ENCODE measurements at regions not wholly inside any gene's neighbourhood (a gene's known extent, or its start where the extent isn't known, plus 50 kb on each side); places are given as distances from the start of the nearest gene placed in this dataset.
"Not testable (repeated sequence)": the region's sequence is repeated elsewhere in the genome, so short reads cannot be mapped to it uniquely, and the experiment has no call there.

DNA sequence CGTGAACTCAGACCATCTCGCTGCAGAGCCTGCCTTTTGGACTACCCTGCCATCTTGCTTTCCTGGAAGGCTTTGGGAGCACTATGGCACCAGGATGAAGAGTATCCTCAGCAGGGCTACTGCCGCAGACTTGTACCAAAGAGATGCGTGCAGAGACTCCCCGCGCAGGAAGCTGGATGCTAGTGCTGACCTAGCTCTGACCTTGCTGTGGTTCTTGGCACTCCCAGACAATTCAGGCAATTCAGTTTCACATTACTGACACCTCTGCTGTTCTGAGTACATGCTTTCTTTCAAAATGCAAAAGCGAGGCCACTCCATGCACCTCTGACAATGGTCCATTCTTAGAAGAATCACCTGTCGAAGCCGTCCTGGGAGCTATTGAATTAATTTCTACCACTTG, 251.5 kb upstream of the MEX3C start:
- no peak for DNase-seq (ENCODE audit: low read depth)

DNA sequence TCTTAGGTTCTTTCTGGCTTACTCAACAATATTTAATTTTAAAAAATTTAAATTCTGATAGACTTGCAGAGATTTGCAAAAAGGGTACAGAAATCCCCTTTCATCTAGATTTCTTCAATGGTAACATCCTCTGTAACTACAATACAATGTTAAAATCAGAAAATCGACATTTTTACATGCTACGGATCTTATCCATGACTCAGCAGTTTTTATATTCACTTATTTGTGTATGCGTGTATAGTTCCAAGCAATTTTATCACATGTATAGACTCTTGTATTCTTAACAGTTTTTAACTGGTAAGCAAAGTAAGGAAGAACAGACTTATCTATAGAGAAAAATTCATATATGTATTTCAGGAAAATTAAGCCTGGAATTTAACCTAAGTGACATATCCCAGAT, 256.1 kb upstream of the MEX3C start:
- DNase-seq (ENCODE audit: low read depth) = no peak

DNA sequence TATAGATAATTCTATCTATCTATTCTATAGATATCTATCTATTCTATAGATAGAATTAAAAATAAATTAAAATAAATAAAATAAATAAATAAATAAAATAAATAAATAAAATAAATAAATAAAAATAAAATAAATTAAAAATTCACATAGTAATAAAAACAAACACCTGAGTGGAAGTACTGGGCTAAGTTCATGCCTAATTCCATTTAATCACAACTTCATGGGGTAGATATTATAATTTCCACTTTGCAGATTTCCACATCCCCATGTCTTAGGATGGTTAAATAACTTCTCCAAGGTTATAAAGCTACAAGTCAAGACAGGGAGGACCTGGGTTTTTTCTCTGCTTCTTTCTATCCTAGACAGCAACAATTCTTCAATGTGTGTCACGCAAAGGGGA, 261.4 kb upstream of the MEX3C start:
- no peak for DNase-seq (ENCODE audit: low read depth)

DNA sequence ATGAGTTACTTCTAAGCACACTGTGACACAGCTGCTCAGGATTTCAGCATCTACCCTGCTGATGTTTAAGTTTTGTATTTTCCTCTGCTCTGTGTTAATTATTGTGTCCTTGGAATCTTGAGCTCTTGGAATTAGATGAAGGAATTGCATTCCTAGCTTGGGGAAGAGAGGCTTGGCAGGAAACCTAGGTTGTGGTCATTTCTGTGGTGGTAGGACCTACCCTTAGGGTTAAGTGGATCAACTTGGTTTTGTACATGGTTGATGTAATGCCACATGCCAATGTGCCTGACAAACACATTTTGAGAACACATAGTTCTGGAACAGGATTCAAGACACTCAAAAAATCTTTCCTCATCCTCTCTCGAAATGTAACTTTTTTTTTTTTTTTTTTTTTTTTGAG, 264.5 kb upstream of the MEX3C start:
- no peak for DNase-seq (ENCODE audit: low read depth)

DNA sequence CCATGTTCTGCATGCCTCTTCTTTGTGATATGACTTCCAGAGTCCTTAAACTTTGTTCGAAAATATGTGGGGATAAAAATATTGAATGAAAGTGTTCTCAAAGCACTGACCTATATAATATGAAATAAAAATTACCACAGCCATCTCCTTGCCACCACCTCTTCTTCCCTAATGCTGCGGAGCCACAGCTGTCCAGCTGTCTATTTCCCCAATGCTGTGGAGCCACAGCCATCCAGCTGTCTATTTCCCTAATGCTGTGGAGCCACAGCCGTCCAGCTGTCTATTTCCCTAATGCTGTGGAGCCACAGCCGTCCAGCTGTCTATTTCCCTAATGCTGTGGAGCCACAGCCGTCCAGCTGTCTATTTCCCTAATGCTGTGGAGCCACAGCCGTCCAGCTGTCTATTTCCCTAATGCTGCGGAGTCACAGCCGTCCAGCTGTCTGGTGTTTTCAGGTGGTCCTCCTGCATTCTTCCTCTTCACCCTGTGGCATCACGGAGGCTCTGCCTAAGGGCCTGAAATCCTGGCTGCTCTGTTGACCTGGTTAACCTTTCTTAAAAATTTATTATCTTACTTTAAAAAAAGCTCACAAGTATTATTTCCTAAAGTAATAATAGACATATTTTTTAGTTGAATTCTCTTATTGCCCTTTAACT, 266.1 kb upstream of the MEX3C start:
- no peak for DNase-seq (ENCODE audit: low read depth)

DNA sequence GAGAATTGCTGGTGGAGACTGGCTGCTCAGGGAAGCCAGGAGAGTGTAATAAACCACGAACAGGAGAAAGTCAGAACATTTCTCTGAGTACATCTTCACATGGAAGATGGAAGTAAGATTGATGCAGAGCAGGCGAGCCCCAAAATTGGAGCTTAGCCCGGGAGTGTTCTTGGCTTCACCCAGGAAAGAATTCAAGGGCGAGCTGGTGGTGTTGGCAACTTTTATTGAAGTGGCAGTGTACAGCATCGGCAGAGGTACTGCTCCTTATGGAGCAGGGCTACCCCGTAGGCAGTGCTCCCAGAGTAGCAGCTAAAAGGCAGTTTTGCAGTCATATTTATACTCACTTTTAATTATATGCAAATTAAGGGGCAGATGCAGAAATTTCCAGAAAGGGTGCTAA, 281.4 kb upstream of the MEX3C start:
- DNase-seq (ENCODE audit: low read depth) = no peak

DNA sequence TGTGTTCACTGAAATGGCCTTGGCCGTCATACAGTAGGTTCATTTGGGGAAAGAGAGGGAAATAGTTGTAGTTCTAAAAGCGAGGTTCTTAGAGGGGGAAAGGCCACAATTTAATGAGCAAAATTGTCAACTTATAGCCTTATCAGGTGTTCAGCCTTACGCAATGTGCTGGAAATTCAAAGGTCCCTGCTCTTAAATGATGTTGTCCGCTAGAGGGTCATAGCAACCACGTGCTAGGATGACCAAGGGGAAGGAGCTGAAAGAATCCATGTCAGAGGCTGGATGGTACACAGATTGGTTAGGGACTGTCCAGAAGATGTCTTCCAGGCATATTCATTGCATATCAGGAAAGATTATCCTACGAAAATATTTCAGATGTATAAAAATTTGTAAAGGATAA, 282.3 kb upstream of the MEX3C start:
- no peak for DNase-seq (ENCODE audit: low read depth)

DNA sequence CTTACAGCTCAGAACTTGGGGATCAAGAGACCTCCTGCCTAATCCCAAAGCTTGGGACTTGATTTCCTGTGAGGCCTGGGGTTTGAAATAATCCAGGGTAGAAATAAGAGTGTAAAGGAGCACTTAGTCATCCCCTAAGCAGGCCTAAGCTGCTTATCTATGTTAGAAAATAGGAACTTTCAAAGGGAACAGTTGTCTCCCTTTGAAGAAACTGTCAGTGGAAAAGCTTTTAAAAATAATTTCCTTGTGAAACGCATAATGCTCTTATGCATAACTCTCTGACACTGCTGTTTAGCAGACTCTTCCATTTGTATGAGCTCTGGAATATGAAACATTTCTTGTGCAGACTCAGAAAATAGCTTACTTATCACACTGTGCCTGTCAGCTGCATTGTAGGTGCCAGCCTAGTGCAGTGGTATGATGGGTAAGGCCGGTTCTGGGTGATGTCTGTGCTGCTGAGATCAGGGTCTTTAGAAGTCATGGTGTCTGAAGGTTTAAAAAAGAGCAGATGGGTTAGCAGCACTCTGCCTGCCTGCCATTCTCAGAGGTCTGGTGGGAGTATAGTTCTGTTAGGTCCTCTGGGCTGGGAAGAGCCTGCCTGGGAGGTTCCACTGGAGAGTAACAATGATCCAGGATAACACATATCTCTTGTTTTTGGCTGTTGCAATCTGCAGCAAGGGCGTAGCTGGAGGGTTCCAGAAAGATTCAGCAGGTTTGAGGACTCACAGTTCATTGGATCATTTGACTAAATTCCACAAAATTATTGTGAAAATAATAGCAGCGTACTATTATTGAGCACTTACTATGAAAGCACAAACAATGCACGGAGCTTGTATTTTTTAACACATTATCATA, 283.2 kb upstream of the MEX3C start:
- DNase-seq (ENCODE audit: low read depth) = no peak

DNA sequence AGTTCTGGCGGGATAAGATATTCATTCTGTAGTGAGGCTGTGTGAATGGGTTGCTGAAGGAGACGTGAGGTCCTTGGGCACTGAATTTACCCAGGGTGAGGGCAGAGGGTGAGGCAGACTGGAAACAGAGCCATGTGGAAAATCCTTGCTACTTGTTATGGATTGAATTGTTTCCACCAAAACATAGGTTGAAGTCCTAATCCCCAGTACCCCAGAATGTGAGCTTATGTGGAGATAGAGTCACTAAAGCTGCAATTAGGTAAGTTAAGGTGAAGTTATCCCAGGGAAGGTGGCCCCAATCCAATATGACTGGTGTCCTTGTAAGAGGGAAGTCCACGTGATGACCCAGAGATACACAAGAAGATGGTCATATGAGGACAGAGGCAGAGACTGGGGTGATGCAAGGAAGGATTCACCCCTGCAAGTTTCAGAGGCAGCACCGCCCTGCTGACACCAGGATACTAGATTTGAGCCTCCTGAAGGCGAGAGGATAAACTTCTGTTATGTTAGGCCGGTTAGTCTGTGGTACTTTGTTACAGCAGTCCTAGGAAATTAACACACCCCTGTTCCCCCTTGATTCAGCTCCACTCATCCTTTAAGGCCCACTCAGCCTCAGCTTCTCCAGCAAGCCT, 289.4 kb upstream of the MEX3C start:
- DNase-seq (ENCODE audit: low read depth) = no peak

DNA sequence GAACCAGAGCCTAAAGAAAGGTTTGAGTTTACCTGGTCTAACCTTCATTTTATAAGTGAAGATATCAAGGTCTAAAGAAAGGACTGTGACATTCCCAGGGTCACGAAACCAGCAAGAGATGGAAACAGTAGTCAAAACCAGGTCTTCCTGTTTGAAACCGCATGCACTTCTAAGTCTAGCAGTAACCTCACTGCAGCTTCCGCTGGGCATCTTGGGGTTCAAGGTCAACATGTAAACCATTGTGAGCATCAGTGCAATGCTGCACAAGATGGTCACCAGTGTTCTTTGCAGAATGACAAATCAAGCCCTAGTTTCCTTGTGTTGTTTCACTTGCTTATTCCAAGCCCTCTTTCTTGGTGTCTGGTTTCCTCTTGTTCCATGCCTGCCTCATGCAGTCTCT, 292.9 kb upstream of the MEX3C start:
- no peak for DNase-seq (ENCODE audit: low read depth)

DNA sequence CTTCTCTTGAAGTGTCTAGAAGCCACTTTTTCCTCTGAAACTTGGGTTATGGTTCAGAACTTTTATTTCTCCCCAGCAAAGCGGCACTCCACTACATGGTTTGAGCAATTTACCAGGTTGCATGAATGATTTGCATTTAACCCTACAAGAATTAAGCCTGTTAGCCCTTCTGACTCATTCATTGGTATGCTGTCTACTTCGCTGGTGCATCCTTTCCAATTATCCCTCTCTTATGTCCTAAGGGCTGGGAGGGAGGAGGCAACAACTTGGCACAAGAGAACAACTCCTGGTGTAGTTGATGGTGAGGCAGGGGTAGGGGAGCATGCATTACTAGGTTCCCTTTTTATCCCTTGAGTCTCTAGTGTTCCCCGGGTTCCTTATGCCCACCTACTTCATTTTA, 293.4 kb upstream of the MEX3C start:
- DNase-seq (ENCODE audit: low read depth) = peak; percentile 17

DNA sequence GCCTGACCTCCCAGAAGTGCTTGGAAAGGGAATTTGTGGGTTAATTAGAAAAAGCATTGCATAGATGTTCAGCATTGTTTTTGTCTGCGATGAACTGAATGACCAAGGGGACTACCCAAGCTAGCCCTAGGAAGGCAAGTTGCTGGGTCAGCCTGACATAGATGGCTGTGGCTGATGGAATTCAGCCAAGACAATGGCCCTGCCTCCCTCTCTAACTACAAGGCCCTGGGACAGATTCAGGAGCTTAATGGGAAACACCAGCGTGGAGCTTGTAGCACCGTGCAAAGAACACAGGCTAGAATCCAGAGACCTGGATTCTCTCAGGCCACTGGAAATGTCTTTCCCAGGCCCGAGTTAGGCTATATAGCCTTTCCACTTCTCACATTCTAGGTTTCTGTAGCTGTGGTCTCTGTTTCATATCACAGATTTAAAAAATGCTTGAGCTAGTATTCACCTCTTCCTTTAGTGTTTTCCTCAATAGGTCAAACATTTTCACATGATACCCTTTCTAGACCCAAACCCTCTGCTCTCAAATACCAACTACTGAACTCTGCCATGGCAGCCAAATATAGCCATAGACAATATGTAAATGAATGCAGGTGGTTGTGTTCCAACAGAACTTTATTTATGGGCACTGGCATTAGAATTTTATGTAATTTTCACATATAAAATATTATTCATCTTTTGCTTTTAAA, 294.3 kb upstream of the MEX3C start:
- no peak for DNase-seq (ENCODE audit: low read depth)

DNA sequence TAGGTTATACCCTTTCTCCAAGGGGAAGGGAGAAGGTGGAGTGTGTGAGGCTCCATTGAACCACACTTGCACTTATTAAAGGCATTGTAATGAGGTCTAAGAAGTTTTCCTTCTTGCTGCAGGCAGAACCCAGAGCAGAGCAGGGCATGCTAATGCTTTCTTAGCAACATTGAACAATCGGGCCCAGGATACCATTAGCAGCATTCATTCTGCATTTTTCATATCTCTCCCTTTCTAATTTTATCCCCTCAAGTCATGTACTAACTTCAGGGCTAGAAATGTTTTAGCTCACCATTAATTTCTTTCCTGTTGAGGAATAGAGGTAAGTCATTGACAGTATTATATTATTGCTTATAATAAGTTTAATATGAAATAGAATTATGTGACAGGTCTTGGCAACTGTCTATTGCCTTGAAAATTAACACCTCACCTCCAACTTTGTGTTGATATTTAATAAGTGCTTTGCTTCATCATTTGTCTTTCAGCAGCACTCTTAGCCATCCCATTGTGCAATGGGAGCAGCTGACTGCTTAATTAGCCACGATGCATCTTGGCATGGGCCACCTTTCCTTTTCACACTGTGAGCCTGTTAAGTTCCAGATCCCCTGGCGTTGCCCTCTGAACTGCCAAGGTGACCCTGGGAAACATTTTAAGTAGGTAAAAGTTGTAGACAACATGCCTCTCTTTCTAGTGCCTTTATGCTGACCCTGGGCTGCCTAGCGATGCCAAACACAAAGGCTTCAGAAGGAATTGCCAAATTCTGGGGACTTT, 300.8 kb upstream of the MEX3C start:
- DNase-seq (ENCODE audit: low read depth) = no peak

DNA sequence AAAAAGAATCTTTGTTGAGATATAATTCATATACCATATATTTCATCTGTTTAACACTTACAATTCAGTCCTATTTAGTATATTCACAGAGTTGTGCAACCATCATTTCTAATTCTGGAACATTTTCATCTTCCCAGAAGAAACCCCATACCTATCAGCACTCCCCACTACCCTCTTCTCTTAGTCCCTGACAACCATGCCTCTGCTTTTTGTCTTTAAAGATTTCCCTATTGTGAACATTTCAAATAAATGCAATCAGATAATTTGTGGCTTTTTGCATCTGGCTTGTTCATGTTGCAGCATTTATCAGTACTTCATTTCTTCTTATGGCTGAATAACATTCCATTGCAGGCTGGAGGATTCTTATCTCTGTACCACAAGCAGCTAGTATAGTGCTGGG, 305.9 kb upstream of the MEX3C start:
- DNase-seq (ENCODE audit: low read depth) = no peak

DNA sequence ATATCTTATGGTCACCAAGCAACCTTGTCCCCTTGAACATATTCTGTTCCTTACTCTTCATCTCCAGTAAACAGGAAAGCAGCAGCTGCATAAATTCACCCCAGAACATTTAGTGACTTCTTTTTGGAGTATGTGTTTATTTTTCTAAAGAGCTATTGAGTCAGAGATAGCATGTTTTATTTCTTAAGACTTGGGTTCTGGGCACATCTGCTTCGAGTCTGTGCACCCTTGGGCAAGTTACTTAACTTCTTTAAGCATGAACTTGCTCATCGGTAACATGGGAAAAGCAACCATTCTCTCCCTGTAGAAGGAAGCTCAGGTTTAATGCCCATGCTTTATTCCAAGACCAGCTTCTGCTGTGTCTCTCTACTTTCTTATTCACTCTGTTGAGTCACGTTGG, 309.3 kb upstream of the MEX3C start:
- DNase-seq (ENCODE audit: low read depth) = no peak

DNA sequence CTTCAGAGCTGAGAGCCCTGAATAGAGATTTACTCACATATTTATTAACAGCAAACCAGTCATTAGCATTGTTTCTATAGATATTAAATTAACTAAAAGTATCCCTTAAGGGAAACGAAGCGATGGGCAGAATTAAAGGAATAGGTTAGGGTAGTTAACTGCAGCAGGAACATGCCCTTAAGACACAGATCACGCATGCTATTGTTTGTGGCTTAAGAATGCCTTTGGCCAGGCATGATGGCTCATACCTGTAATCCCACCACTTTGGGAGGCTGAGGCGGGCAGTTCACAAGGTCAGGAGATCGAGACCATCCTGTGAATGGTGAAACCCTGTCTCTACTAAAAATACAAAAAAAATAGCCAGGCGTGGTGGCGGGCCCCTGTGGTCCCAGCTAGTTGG, 310.9 kb upstream of the MEX3C start:
- DNase-seq (ENCODE audit: low read depth) = not testable (repeated sequence)

DNA sequence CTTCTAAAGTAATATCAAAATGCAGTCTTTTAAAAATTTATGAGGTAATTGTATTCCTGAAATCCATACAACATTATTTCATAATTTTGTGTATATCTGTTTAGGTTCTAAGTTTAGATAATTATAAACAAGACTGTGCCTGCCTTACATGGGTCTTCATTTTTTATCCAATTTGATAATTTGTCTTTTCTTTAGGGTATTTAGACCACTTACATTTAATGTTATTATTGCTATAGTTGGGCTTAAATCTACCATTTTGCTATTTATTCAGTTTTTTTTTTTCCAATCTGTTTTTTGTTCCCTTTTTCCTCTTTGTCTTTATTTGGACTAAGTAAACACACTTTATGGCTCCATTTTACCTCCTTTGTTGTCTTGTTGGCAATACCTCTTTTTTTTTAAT, 312.5 kb upstream of the MEX3C start:
- no peak for DNase-seq (ENCODE audit: low read depth)

DNA sequence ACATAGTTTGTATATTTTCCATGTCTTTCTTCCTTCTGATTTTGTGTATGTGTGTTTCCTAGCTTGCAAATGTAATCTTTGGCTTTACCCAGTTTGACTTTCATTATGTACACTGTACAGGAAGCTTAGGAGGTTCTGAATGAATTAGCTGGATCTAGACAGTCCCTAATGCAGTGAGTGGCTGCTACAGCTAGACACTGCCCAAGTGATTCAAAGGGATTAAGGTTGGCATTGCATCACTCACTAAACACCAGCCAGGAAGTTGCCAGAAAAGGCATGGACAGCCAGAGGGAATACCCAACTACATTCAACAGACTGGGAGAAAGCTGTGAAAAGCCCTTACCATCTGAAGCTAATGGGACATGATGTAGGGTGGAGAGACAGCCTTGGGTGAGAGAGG, 316.0 kb upstream of the MEX3C start:
- peak; percentile 71 for DNase-seq (ENCODE audit: low read depth)

DNA sequence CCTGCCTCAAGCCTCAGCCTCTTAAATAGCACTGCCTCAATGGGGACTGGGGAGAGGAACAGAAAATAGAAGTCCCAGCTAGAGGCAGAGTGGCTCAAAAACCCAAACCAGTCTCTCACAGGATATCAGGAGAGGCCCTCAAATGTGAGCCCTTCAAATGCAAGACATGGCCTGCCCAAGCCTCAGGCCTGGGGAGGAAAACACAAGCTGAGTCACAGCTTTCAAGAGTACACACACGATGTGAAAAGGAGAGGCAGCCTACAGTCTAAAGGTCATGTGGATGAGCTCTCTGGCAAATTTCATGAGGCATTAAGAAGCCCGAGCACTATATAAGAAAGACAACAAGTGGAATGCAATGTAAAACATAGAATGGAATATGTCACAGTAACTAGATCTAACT, 316.6 kb upstream of the MEX3C start:
- DNase-seq (ENCODE audit: low read depth) = no peak

DNA sequence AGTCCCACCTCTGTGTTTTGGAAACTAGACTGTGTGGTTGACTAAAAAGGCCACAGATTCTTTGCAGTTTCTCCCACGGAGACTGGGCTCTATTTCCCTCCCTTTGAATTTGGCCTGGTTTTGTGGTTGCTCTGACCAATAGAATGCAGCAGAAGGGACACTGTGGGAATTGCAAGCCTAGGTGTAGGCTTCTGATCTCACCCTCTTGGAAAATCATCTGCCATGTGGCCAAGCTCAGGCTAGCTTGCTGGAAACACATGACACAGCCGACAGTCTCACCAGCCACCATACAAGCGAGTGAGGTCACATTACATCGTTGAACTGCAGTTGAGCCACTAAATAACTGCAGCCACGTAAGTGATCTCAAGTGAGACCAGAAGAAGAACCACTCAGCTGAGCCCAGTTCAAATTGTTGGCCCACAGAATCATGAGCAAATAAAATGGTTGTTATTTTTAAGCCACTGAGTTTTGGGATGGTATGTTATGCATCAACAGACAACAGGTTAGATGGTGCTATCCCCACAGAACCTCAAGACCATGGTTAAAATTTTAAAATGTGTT, 319.1 kb upstream of the MEX3C start:
- DNase-seq (ENCODE audit: low read depth) = no peak

DNA sequence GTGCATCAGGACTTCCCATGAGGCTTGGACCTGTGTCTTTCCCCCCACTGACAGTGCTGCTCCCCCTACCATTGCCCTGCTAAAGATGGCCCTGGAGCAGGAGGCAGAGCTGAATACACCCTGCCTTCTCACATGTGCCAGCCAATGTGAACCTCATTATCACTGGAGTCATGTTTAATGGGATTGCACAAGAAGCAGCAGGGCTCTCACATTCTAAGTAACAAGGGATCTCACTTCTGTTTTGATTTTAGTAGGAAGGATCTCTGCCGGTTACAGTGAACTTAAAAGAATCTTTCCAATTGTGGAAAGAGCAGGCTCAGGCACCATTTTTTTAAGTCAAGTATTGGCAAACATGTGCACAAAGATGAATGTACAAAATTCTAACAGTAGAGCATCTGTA, 322.1 kb upstream of the MEX3C start:
- no peak for DNase-seq (ENCODE audit: low read depth)
